GM18867 (cell line): ENCODE measurements at regions not wholly inside any gene's neighbourhood (a gene's known extent, or its start where the extent isn't known, plus 50 kb on each side); places are given as distances from the start of the nearest gene placed in this dataset.
"Not testable (repeated sequence)": the region's sequence is repeated elsewhere in the genome, so short reads cannot be mapped to it uniquely, and the experiment has no call there.

ENCODE experiments used
- ATAC-seq: cut with Tn5 transposase; IDR thresholded peaks from one replicate; pipeline ENCODE4 v1.9.1; 2021; ENCODE audit warnings: mild to moderate bottlenecking, moderate library complexity; ENCODE audit not compliant: unreplicated experiment

DNA sequence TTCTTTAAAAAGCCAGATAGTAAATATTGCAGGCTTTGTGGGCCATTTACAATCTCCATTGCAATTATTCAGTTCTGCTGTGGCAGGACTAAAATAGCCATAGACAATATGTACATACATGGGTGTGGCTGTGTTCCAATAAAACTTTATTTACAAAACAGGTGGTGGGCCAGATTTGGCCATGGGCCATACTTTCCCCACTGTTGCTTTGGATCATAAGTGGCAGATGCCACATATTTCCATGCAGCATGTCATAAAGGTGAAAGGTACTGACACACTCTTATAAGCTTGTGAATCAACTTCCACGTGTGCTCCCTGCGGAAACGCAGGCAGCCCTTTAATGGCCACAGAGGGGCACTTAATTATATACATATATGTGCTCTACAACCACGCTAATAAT lies 244.4 kb upstream of the FOXN3 start:
- ATAC-seq: no peak

- not testable (repeated sequence) for ATAC-seq
Measured at GRCh38 chr14:89660625-89661233, 243.7 kb upstream of the FOXN3 start.

- ATAC-seq: no peak
Measured at GRCh38 chr14:89660166-89660565, 243.1 kb upstream of the FOXN3 start.

GRCh38 chr14:89658977-89659670 lies 242.1 kb upstream of the FOXN3 start:
- no peak for ATAC-seq

DNA sequence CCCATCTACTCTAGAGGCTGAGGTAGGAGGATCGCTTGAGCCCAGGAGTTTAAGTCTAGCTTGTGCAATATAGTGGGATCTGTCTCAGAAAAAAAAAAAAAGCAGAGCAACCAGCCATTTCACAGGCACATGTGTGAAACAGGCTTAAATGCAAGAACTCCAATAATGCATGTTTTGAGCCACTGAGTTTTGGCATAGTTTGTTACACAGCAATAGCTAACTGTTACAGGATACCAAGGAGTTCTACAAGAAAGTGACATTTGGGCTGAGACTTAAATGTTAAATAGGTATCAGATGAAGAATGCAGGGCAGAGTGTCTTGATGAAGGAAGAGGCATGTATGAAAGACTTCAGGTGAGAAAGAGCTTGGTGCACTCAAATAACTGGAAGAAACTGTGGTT lies 240.0 kb upstream of the FOXN3 start:
- ATAC-seq: no peak

DNA sequence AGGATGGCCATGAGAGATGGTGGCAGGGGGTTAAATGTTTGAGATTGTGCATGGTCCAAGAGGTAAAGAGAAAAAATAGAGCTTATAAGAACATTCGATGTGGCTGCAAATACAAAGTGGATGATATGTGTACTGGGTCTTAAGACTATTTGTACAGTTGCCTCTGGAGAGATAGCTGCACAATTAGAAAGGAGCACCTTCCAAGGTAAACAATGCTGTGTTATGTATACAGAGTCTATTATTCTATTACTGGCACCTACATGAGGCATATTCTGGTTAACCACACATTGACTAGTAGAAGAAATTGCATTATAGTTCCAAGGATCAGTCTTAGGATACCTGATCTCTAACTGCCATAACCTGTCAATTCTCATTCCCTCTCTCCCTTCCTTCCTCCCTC lies 238.0 kb upstream of the FOXN3 start:
- ATAC-seq: no peak

DNA sequence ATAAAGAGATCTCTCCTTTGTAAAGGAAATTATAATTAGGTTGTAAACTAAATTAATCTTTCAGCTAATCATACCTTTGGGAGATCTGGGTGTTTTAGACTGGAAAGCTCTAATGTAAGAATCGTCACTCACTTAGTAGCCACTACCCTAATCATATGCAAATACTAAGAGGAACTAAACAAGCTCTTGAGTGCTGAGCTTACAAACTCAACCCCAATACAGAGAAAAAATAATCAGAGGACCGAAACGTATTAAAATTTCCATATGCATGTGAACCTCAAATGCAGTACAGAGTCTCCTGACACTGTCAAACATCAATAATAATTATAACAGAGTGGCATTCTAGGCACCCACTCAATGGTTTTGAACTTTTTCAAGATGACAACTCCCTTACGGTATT lies 235.3 kb upstream of the FOXN3 start:
- ATAC-seq: peak; percentile 62

- no peak for ATAC-seq
Measured at GRCh38 chr14:89651805-89652204, 234.8 kb upstream of the FOXN3 start.

DNA sequence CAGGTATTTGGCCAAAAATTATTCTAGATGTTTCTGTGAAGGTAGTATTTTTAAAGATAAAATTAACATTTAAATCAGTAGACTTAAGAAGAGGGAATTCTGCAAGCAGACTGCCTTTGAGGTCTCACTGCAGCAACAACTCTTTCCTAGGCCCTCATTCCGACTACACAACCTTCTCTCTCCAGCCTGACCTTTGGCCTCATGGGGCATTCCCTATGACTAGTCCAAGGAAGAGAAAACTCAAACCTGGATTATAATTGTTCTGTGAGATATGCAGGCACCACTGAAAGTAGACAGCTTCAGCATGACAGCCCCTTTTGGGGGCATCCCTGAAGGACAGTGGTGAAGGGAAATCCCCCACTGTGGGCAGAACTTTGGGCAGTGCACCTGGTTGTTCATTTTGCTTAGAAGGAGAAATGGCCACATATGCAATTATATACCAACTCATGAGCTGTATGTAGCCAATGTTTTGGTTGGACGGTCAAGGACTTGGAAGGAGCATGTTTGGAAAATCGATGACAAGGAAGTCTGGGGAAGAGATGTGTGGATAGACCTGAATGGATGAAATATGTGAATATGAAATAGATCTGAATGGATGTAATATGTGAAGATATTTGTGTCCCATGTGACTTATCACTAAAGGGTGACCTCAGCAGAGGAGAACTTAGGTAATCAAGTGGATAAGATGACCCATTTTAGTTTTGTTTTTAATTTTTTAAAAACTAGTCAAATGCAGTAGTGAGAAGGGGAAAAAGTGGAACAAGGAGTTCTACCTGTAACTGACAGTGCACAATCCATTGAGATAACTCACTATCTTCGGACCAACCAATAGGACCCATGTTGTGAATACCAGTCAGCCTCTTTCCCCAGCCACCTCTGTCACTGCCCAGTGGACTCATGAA lies 233.3 kb upstream of the FOXN3 start:
- no peak for ATAC-seq

GRCh38 chr14:89649451-89650075 lies 232.5 kb upstream of the FOXN3 start:
- no peak for ATAC-seq

DNA sequence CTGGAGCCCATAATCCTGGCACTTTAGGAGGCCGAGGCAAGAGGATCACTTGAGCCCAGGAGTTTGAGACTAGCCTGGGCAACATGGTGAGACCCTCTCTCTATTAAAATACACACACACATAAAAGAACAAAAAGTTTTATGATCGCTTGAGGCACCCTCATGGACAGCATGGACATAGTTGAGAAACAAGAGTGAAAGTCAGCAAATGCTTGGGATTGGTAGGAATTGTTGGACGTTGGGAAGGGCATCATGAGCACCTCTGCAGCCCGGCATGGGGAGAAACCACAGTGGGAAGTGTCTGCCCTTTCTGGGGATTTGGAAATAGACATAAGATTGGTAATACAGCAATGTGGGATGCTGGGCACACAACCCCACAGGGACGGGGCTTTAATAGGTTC lies 231.9 kb upstream of the FOXN3 start:
- no peak for ATAC-seq

GRCh38 chr14:89648510-89648909 lies 231.5 kb upstream of the FOXN3 start:
- ATAC-seq: no peak

DNA sequence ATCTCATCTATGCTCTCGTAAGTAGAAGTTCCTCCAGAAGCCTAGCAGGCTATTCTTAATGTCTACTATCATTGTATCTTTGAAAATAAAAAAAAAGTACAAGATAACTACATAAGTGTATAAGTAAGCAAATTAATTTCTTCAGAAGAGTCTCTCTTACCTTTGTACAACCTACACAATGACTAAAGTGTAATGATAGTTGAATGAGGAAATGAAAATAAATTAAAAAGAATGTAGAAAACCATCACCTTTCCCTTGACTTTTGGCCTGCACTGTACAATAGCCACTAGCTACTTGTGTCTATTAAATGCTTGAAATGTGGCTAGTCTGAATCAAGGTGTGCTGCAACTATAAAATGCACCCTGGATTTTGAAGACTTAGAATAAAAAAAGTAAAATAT lies 229.9 kb upstream of the FOXN3 start:
- ATAC-seq: no peak

DNA sequence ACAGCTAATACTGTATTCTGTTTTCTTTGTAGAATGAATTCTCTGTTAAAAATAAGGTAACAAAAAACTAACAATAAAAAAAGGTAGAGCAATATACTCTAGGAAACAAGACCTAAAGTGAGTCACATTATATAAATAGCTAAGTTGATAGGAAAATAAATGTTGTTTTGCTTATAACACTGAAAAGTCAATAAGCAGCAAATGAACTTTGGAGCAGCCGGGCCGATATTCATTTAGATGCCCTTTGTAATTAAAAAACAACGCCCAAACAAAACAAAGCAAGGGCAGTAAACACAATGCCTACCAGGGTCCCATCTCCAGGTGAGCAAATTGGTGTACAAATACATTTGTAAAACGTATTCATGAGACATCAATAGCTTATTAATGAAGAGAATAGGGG lies 227.6 kb upstream of the FOXN3 start:
- ATAC-seq: no peak

- ATAC-seq: peak; percentile 100
Measured at GRCh38 chr14:89641495-89642175, 224.6 kb upstream of the FOXN3 start.

DNA sequence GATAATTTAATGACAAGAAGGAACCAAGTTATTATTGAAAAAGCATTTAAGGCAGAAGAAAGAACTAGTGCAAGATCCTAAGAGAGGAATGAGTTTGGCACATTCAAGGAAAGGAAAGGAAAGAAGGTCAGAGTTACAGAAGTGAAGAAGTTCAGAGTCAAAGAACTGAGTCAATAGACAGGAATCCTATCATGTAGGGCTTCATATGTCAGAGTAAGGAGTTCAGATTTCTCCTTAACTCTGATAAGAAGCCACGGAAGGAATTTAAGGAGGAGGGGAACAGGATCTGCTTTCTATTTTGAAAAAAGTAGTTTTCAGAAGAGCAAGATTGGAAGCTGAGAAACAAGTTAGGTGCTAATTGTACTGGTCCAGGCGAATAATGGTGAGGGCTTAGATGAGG lies 223.1 kb upstream of the FOXN3 start:
- ATAC-seq: no peak

DNA sequence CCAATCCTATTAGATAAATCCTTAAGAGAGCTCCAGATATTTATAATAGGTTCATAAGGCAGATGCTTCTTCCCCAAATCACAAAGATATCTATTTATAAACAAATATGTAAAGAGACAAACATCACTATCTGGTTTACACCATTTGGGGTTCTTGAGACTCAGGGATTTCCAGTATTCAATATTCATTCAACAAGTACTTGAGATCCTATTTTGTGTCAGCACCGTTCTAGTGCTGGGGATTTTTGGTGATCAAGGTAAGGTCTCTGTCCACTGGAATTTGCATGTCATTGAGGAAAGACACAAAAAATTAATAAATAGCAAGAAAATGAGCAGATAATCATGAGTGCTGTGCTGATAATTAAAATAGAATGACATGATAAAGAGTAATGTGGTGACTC lies 222.7 kb upstream of the FOXN3 start:
- ATAC-seq: no peak

DNA sequence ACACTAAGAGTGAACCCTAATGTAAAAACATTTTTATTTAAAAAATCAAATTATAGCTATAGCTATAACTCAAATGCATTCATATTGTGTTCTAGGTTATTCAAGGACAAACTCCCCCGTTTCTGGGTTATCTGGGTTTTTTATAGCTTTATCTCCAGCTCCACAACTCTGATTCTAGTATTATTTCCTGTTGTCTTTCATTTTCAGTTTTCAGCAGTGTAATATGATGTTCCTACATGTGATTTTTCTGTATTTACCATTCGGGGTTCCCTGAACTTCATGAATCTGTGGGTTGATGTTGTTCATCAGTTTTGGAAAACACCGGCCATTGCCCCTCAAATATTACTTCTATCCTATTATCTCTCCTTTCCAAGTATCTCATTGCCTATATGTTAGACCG lies 221.9 kb upstream of the FOXN3 start:
- ATAC-seq: no peak

GRCh38 chr14:89637581-89637980 lies 220.5 kb upstream of the FOXN3 start:
- ATAC-seq: no peak

DNA sequence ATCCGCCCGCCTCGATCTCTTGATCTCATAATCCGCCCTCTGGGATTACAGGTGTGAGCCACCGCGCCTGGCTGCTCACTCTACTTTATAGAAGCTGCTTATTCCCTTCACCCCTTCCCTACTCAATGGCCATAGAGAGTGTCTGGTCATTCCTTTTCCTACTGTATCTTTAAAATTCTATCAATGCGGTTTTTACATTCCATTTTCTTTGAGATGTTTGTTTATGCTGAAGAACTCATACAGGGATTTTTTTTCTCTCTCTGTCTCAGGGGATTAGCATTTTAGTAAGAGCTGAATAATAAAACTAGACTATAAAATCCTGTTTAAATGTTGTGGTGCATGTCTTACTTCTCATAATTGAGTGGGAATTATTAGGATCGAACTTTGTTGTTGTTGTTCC lies 218.6 kb upstream of the FOXN3 start:
- no peak for ATAC-seq

DNA sequence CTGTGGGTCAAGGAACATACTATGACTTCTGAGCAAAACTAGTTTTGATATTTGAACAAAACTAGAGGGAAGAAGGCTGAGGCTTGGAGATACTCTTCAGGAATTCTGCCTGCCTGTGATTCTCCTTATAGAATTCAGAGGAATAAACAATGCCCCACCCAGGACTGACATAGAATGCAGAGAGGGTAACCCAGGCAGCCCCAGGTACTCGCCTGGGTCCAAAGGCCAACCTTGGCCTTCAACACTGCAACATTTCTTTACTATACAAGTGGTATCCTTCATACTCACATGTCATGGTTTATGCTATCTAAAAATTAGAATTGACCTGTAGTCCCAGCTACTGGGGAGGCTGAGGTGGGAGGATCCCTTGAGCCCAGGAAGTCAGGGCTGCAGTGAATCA lies 217.0 kb upstream of the FOXN3 start:
- ATAC-seq: no peak
